Kidney glomerular epithelial cell (primary cell): ENCODE measurements at regions not wholly inside any gene's neighbourhood (a gene's known extent, or its start where the extent isn't known, plus 50 kb on each side); places are given as distances from the start of the nearest gene placed in this dataset.
"Not testable (repeated sequence)": the region's sequence is repeated elsewhere in the genome, so short reads cannot be mapped to it uniquely, and the experiment has no call there.

Experiments used
- DNase-seq: peaks from one replicate; lab custom pipeline; 2025; lab: John Stamatoyannopoulos, UW

GRCh38 chr1:38609166-38610025 lies 250.2 kb downstream of the RRAGC start:
- no peak for DNase-seq

DNA sequence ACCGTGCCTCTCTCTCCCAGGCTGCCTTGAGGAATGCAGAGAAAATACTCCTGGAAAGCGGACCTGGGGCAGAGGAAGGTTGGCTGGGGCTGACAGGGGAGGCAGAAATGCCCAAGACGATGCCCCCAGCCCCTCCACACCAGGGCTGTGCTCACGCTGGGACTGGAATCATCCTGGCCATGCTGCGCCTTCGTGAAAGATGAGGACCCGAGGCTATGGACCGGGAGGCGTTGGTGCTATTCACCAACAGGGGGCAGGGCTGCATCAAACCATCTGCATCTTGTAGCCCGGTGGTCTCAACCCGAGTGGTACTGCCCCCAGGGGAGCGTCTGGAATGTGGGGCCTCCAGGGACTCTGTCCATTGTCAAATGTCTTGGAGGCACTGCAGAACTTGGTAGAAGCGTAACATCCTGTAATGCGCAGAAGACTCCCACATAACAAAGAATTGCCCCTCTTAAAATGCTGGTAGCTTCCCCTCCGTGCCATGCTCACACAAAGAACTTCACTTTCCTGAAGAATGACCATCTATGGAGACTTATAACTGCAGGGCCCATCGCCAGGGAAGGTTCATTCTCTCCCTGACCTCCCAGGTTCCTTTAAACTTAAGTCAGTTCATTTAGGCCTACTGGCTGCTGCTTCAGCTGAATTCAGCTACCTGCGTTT lies 251.2 kb downstream of the RRAGC start:
- no peak for DNase-seq

GRCh38 chr1:38607526-38607925 lies 252.0 kb downstream of the RRAGC start:
- no peak for DNase-seq

- DNase-seq = no peak
Observed at GRCh38 chr1:38605063-38605462, 254.5 kb downstream of the RRAGC start.

GRCh38 chr1:38603907-38604306 lies 255.7 kb downstream of the RRAGC start:
- DNase-seq = no peak

DNA sequence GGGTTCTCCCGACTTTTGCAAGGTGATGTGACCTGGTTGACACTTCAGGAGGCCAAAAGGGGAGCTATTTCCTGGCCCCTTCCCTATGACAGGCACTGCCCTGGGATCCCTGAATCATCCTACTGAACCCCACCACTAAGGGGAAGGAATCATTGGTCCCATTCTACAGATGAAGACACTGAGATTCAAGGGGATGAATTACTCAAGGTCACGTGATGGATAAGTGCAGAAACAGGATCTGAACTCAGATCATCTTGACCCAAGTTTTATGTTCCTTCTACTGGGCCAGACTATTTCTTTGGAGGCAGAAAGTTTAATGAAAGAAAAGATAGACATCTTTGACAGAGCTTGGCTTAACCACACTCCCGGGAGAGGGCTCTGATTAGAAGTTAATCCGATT lies 258.7 kb downstream of the RRAGC start:
- DNase-seq = no peak

- DNase-seq = no peak
Observed at GRCh38 chr1:38600286-38600685, 259.3 kb downstream of the RRAGC start.

- no peak for DNase-seq
Observed at GRCh38 chr1:38598118-38598517, 261.5 kb downstream of the RRAGC start.

DNA sequence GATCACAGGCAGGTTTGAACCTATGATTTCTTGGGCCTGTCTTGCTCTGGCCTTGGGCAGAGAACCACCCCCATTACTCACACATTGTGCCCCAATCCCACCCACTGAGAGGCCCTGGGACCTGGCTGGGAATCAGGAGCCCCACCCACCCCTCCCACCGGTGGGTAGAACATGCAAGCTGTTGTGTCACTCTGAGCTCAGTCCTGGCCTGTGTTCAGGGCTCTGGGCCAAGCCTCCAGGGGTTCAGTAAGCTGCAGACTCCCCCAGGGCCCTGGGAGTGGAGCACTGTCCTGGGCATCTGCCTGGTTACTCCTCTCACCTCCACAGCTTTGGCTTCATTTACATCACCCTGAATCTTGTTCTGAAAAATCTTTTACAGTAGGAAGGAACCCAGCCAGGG lies 270.5 kb downstream of the RRAGC start:
- no peak for DNase-seq

DNA sequence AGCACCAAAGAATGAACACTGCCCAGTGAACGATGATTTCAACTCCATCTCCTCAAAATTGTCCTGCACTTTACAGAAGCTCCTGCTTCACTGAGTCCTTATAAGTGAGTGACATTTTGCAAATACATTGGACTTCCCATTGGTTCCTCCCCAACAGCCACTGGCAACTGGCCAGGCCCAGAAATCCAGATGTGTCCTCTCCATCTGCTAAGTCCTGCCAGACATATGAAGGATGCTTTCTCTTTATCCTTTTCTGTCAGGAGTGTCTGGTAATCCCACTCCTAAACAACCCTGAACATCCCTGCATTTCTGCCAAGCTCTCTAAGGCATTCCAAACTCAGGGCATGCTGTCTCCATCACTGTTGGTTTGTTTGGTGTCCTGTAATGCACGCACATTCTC lies 271.8 kb downstream of the RRAGC start:
- no peak for DNase-seq

DNA sequence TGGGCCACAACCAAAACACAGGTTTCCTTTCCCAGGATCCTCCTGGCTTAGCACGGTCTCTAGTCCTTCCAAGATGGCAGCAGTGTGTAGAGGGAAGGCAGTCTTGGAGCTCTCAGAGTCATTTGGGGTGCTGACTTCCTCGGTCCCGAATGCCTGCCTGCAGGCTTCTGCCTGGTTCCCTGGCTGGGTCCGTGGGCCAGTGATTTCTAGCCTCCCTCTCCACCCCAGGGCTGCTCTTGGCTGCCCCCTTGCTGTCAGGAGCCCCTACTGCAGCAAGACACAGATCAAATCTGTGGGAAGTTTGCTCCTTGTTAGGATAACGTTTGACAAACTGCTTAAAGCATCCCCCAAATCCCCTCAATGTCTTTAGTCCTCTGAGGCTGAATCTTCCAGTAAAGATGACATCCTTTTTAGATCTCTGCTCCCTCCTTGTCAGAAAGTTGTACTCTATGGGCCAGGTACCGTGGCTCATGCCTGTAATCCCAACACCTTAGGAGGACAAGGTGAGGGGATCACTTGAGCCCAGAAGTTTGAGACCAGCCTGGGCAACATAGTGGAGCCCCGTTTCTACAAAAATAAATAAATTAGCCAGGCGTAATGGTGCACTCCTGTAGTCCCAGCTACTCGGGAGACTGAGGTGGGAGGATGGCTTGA lies 272.5 kb downstream of the RRAGC start:
- no peak for DNase-seq

DNA sequence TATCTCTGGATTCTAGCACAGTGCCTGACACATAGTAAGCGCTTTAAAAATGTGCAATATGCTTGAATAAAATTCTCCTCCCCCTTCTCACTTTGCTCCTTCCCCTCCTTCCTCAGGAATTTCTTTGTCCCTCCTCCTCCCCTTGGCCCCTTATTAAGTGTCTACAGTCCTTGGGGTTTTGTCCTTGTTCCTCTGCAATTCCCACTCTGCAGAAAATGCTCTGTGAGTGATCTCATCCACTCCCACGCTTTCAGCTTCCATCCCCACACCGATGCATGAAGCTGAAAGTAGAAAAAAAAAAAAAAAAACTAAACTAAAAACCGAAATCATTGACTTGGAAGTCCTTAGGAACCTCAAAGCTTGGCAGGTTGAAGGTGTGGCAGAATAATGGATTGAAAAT lies 273.6 kb downstream of the RRAGC start:
- DNase-seq = no peak

DNA sequence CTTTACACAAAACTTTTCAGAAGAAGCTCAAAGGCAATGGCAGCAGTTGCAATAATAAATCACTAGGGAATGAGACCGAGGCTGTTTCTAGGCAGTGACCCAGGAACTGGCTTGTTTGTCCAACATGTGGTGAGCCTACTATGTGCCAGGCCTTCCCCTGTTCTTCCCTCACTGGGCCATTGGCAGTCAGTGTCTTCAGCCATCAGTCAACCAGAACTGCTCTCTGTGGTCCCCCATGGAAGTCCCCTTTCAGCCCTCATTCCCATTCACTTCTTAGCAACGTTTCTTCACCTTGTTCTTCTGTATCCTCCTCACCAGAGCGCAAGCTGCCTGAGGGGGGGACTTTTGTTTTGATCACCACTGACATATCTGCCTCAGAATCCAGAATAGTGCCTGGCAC lies 274.1 kb downstream of the RRAGC start:
- no peak for DNase-seq

DNA sequence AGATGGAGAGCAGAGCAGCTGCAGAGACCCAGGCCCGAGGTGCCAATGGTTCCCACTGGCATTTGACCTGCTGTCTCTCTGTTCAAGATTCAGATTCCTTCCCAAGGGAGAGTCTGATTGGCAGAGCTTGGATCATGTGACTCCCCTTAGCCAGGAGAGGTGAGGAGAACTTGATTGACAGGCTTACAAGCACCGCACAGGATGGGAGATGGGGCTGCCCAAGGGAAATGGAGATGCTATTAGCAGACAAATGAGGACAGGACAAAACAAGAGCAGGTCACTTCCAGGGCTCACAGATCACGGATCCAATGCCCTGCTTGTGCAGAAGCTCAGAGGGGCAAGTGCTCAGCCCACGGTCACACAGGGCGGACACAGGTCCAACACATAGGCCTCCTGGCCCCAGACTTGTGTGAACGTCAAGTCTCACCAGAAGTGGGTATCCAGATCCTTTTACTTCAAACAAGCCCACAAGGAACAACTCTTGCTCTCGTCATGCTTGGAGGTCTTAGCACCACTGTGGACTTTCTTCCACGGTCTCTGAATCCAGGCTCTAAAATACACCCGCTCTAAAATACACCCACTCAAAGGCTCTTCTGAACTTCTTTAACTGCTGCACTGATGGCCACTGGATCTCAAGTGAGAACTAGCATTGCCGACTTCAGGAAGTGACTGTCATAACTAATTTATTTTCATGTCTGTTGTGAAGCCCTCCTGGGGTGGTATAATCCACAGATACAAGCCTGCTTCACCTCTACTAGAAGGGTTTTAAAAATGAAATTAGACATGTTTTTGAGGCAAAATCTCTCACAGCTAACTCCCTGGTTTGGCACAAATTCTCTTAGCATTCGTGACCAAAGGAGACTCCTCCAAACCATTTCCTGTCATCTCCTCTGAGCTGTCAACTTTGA lies 274.9 kb downstream of the RRAGC start:
- no peak for DNase-seq

DNA sequence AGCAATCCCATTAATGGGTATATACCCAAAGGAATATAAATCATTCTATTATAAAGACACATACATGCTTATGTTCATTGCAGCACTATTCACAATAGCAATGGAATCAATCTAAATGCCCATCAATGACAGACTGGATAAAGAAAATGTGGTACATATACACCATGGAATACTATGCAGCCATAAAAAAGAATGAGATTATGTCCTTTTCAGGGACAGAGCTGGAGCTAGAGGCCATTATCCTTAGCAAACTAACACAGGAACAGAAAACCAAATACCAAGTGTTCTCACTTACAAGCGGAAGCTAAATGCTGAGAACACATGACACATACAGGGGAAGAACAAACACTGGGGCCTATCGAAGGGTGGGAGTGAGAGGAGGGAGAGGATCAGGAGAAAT lies 276.3 kb downstream of the RRAGC start:
- not testable (repeated sequence) for DNase-seq

DNA sequence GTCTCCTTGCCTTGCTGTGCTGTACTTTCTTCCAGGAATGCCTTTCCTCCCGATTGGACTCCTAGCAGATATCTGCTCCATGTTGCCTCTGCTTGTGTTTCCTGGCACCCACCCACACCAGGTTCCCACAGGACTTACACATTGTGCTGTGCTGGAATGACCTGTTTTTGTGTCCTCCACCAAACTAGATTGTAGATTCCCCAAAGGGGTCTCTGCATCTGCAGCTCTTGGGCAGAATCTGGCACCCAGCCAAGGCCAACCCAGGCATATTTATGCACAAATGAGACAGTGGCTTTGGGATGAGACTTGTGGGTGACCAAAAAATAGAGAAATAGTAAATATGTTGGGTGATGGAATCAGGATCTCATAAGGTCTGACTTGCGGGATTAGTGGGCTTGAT lies 278.2 kb downstream of the RRAGC start:
- no peak for DNase-seq

- no peak for DNase-seq
Observed at GRCh38 chr1:38580594-38580993, 279.0 kb downstream of the RRAGC start.

- DNase-seq = no peak
Observed at GRCh38 chr1:38579056-38579455, 280.5 kb downstream of the RRAGC start.

GRCh38 chr1:38578271-38578951 lies 281.2 kb downstream of the RRAGC start:
- DNase-seq = no peak

GRCh38 chr1:38577937-38578270 lies 281.7 kb downstream of the RRAGC start:
- no peak for DNase-seq

- DNase-seq = no peak
Observed at GRCh38 chr1:38577385-38577784, 282.2 kb downstream of the RRAGC start.

GRCh38 chr1:38576241-38576640 lies 283.3 kb downstream of the RRAGC start:
- no peak for DNase-seq
